HEK293T (cell line): ENCODE measurements at regions not wholly inside any gene's neighbourhood (a gene's known extent, or its start where the extent isn't known, plus 50 kb on each side); places are given as distances from the start of the nearest gene placed in this dataset.

Experiments used
- CTCF ChIA-PET: fragments of 350-600 bp; formaldehyde crosslinking; extraction: SDS; loops from one replicate; lab custom pipeline; 2021; ENCODE audit warnings: antibody characterized with exemption, inconsistent platforms; lab: Yijun Ruan, JAX
- POLR2A ChIA-PET: fragments of 350-600 bp; formaldehyde crosslinking; extraction: SDS; loops from one replicate; lab custom pipeline; 2020; ENCODE audit warnings: antibody characterized with exemption, inconsistent platforms; lab: Yijun Ruan, JAX
- DNase-seq: peaks from one replicate; pipeline ENCODE4 v3.0.0; 2012; ENCODE audit warnings: mixed read lengths; ENCODE audit errors: extremely low spot score
- ARNT ChIP-seq: fragments of 450-650 bp; IDR thresholded peaks from 2 replicates; pipeline ENCODE4 v1.6.1; 2017; ENCODE audit warnings: mild to moderate bottlenecking
- BHLHE40 ChIP-seq: fragments of 450-650 bp; IDR thresholded peaks from 2 replicates; pipeline ENCODE4 v1.6.1; 2016; ENCODE audit warnings: mild to moderate bottlenecking, moderate library complexity, borderline replicate concordance
- CTBP1 ChIP-seq: fragments of 450-650 bp; IDR thresholded peaks from 2 replicates; pipeline ENCODE4 v1.6.1; 2016; ENCODE audit warnings: borderline replicate concordance
- ELF4 ChIP-seq: fragments of 450-650 bp; IDR thresholded peaks from 2 replicates; pipeline ENCODE4 v1.6.1; 2017; ENCODE audit warnings: antibody characterized with exemption
- FOXA1 ChIP-seq: fragments of 450-650 bp; IDR thresholded peaks from 2 replicates; pipeline ENCODE4 v1.6.1; 2016; ENCODE audit warnings: mild to moderate bottlenecking
- FOXK2 ChIP-seq: fragments of 450-650 bp; IDR thresholded peaks from 2 replicates; pipeline ENCODE4 v1.6.1; 2016; ENCODE audit warnings: mild to moderate bottlenecking
- FOXM1 ChIP-seq: fragments of 450-650 bp; IDR thresholded peaks from 2 replicates; pipeline ENCODE4 v1.6.1; 2017; ENCODE audit warnings: mild to moderate bottlenecking, borderline replicate concordance
- HDGF ChIP-seq: fragments of 450-650 bp; IDR thresholded peaks from 2 replicates; pipeline ENCODE4 v1.6.1; 2017; ENCODE audit warnings: antibody characterized with exemption, borderline replicate concordance
- L3MBTL2 ChIP-seq: fragments of 450-650 bp; conservative IDR thresholded peaks from 2 replicates; pipeline ENCODE4 v1.6.1; 2016; ENCODE audit warnings: mild to moderate bottlenecking
- LEF1 ChIP-seq: fragments of 450-650 bp; IDR thresholded peaks from 2 replicates; pipeline ENCODE4 v1.6.1; 2017; ENCODE audit warnings: mild to moderate bottlenecking, borderline replicate concordance
- NFRKB ChIP-seq: fragments of 450-650 bp; IDR thresholded peaks from 2 replicates; pipeline ENCODE4 v1.6.1; 2016; ENCODE audit warnings: mild to moderate bottlenecking, moderate library complexity
- PKNOX1 ChIP-seq: fragments of 450-650 bp; IDR thresholded peaks from 2 replicates; pipeline ENCODE4 v1.6.1; 2016
- SP1 ChIP-seq: fragments of 450-650 bp; IDR thresholded peaks from 2 replicates; pipeline ENCODE4 v1.6.1; 2017
- SUZ12 ChIP-seq: fragments of 450-650 bp; IDR thresholded peaks from 2 replicates; pipeline ENCODE4 v1.6.1; 2016; ENCODE audit warnings: mild to moderate bottlenecking
- TARDBP ChIP-seq: fragments of 450-650 bp; IDR thresholded peaks from 2 replicates; pipeline ENCODE4 v1.6.1; 2016
- ZNF384 ChIP-seq: fragments of 450-650 bp; IDR thresholded peaks from 2 replicates; pipeline ENCODE4 v1.6.1; 2016

- CTCF ChIA-PET, result interaction anchor here (0.7 kb wide), 1 partner anchor 153 kb away, joined by 3 read pairs; no protein-coding TSS in a partner anchor
Measured at GRCh38 chr5:168085261-168086031, 206.0 kb upstream of the WWC1 start.

GRCh38 chr5:168086104-168086610 lies 205.3 kb upstream of the WWC1 start:
- POLR2A ChIA-PET, result no interaction called here
- DNase-seq, result peak; percentile 36
- CTCF ChIA-PET, result interaction anchor here (0.7 kb wide), 1 partner anchor 154 kb away, joined by 3 read pairs; no protein-coding TSS in a partner anchor
- TF ChIP-seq ARNT, result no peak
- TF ChIP-seq SP1, result no peak
- TF ChIP-seq BHLHE40, result no peak
- no peak for TF ChIP-seq ELF4
- no peak for TF ChIP-seq HDGF
- no peak for TF ChIP-seq FOXK2
- no peak for TF ChIP-seq TARDBP
- no peak for TF ChIP-seq FOXA1
- no peak for TF ChIP-seq NFRKB
- TF ChIP-seq ZNF384, result no peak
- TF ChIP-seq FOXM1, result no peak
- TF ChIP-seq LEF1, result no peak
- TF ChIP-seq PKNOX1, result no peak
- no peak for TF ChIP-seq L3MBTL2
- no peak for TF ChIP-seq SUZ12
- TF ChIP-seq CTBP1, result no peak

More at GRCh38 chr5:168085261-168086031, 206.0 kb upstream of the WWC1 start:
- POLR2A ChIA-PET, result no interaction called here
- TF ChIP-seq TARDBP (no peak), LEF1 (no peak), FOXA1 (no peak), ZNF384 (no peak), L3MBTL2 (no peak), CTBP1 (no peak), PKNOX1 (no peak), FOXK2 (no peak), BHLHE40 (no peak), FOXM1 (no peak), SP1 (no peak), SUZ12 (no peak), ARNT (no peak)
- DNase-seq, result no peak

- CTCF ChIA-PET, result no interaction called here
- no peak for TF ChIP-seq CTBP1
- no peak for DNase-seq
- POLR2A ChIA-PET, result no interaction called here
Measured at GRCh38 chr5:168086746-168087145, 204.7 kb upstream of the WWC1 start.

- CTCF ChIA-PET, result no interaction called here
- TF ChIP-seq PKNOX1 (no peak), FOXK2 (no peak), ARNT (no peak), NFRKB (no peak), ZNF384 (no peak), TARDBP (no peak), FOXA1 (no peak), HDGF (no peak), BHLHE40 (no peak), L3MBTL2 (no peak), SUZ12 (no peak), ELF4 (no peak), CTBP1 (no peak), SP1 (no peak), LEF1 (no peak), FOXM1 (no peak)
- no peak for DNase-seq
- POLR2A ChIA-PET, result no interaction called here
Measured at GRCh38 chr5:168088410-168089173, 202.9 kb upstream of the WWC1 start.

- POLR2A ChIA-PET, result no interaction called here
- DNase-seq, result no peak
- TF ChIP-seq CTBP1, result no peak
- CTCF ChIA-PET, result no interaction called here
Measured at GRCh38 chr5:168089201-168089887, 202.1 kb upstream of the WWC1 start.
